GM23338 (cell line): ENCODE measurements at regions not wholly inside any gene's neighbourhood (a gene's known extent, or its start where the extent isn't known, plus 50 kb on each side); places are given as distances from the start of the nearest gene placed in this dataset.

Source experiments
- CREB1 ChIP-seq: fragments of 250-450 bp; sonication (Bioruptor Pico); IDR thresholded peaks from 2 replicates; pipeline ENCODE4 v1.5.0; 2020; ENCODE audit warnings: low read depth, mild to moderate bottlenecking, moderate library complexity
- CTCF ChIP-seq, 2 experiments: fragments of 200-600 bp in 1 of 2; sonication (generic) in 1 of 2; conservative IDR thresholded peaks; 2 replicates each; pipeline versions ENCODE4 v1.5.1 to v1.6.1; 2016 to 2017; ENCODE audit warnings: antibody characterized with exemption in 2 of 2, low read depth in 2 of 2, mild to moderate bottlenecking in 2 of 2, moderate library complexity in 1 of 2
- EZH2 ChIP-seq: fragments of 200-600 bp; sonication (generic); IDR thresholded peaks from one replicate; pipeline ENCODE4 v1.8.0; 2017; ENCODE audit warnings: antibody characterized with exemption, mild to moderate bottlenecking, low read depth; ENCODE audit not compliant: unreplicated experiment
- EZH2phosphoT487 ChIP-seq: fragments of 200-600 bp; sonication (generic); IDR thresholded peaks from one replicate; pipeline ENCODE4 v1.8.1; 2018; ENCODE audit warnings: antibody characterized with exemption; ENCODE audit not compliant: unreplicated experiment
- JUNB ChIP-seq: IDR thresholded peaks from one replicate; pipeline ENCODE4 v1.6.1; 2016; ENCODE audit warnings: antibody characterized with exemption; ENCODE audit not compliant: unreplicated experiment
- POLR2AphosphoS5 ChIP-seq: IDR thresholded peaks from 2 replicates; pipeline ENCODE4 v1.6.1; 2016; ENCODE audit warnings: antibody characterized with exemption, low read depth
- STAT1 ChIP-seq: IDR thresholded peaks from one replicate; pipeline ENCODE4 v1.6.1; 2016; ENCODE audit warnings: antibody characterized with exemption; ENCODE audit not compliant: unreplicated experiment
- ZNF114 ChIP-seq: fragments of 250-450 bp; sonication (Bioruptor Pico); IDR thresholded peaks from 2 replicates; pipeline ENCODE4 v1.5.0; 2020; ENCODE audit warnings: mild to moderate bottlenecking, moderate library complexity
- ZNF331 ChIP-seq: fragments of 250-450 bp; sonication (Bioruptor Pico); IDR thresholded peaks from 2 replicates; pipeline ENCODE4 v1.5.0; 2020; ENCODE audit warnings: low read depth, mild to moderate bottlenecking, moderate library complexity
- TF ChIP-seq, protein P1 (sequence below): IDR thresholded peaks from one replicate; pipeline ENCODE4 v1.6.1; 2018; ENCODE audit warnings: antibody characterized with exemption; ENCODE audit not compliant: unreplicated experiment
- TF ChIP-seq, protein P2 (sequence below): IDR thresholded peaks from 2 replicates; pipeline ENCODE4 v1.6.1; 2016; ENCODE audit warnings: antibody characterized with exemption

DNA sequence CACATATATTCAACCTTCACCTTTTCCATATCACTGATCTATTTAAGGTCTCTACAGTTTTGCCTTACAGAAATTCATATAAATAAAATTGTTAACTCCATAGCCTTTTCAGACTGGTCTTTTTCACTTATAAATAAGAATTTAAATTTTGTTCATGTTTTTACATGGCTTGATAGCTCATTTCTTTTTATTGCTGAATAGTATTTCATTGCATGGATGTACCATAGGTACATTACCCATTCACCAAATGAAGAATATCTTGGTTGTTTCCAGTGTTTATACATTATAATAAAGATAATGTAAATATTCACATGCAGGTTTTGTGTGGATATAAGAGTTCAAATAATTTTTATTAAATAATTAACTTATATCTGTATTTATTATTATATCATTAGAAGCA is 1765.0 kb downstream of the OTOL1 start:
- TF ChIP-seq, protein P1, sequence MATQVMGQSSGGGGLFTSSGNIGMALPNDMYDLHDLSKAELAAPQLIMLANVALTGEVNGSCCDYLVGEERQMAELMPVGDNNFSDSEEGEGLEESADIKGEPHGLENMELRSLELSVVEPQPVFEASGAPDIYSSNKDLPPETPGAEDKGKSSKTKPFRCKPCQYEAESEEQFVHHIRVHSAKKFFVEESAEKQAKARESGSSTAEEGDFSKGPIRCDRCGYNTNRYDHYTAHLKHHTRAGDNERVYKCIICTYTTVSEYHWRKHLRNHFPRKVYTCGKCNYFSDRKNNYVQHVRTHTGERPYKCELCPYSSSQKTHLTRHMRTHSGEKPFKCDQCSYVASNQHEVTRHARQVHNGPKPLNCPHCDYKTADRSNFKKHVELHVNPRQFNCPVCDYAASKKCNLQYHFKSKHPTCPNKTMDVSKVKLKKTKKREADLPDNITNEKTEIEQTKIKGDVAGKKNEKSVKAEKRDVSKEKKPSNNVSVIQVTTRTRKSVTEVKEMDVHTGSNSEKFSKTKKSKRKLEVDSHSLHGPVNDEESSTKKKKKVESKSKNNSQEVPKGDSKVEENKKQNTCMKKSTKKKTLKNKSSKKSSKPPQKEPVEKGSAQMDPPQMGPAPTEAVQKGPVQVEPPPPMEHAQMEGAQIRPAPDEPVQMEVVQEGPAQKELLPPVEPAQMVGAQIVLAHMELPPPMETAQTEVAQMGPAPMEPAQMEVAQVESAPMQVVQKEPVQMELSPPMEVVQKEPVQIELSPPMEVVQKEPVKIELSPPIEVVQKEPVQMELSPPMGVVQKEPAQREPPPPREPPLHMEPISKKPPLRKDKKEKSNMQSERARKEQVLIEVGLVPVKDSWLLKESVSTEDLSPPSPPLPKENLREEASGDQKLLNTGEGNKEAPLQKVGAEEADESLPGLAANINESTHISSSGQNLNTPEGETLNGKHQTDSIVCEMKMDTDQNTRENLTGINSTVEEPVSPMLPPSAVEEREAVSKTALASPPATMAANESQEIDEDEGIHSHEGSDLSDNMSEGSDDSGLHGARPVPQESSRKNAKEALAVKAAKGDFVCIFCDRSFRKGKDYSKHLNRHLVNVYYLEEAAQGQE = no peak
- TF ChIP-seq POLR2AphosphoS5 = no peak
- no peak for TF ChIP-seq CTCF (conservative IDR thresholded peaks at IDR 0.05; ENCODE audit: low read depth in 2 of 2)
- TF ChIP-seq, protein P2, sequence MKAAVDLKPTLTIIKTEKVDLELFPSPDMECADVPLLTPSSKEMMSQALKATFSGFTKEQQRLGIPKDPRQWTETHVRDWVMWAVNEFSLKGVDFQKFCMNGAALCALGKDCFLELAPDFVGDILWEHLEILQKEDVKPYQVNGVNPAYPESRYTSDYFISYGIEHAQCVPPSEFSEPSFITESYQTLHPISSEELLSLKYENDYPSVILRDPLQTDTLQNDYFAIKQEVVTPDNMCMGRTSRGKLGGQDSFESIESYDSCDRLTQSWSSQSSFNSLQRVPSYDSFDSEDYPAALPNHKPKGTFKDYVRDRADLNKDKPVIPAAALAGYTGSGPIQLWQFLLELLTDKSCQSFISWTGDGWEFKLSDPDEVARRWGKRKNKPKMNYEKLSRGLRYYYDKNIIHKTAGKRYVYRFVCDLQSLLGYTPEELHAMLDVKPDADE = no peak
- TF ChIP-seq EZH2 = no peak
- TF ChIP-seq EZH2phosphoT487 = no peak
- no peak for TF ChIP-seq ZNF331
- TF ChIP-seq STAT1 = no peak
- TF ChIP-seq CREB1 (CRISPR knock-in tag) = no peak
- TF ChIP-seq ZNF114 (CRISPR knock-in tag) = no peak
- TF ChIP-seq JUNB = no peak
